Uterus (tissue), 3 donors: ENCODE measurements at regions not wholly inside any gene's neighbourhood (a gene's known extent, or its start where the extent isn't known, plus 50 kb on each side); places are given as distances from the start of the nearest gene placed in this dataset.

Experiments
- DNase-seq, 2 donors: peaks; one replicate each; pipeline ENCODE4 v3.0.0-alpha.2; 2019 to 2020
- H3K27ac ChIP-seq, 2 donors: fragments of 200-600 bp; sonication (generic); 1 replicate in 1 of 2; 2 replicates in 1 of 2; pipeline ENCODE4 v1.5.1; 2016 to 2018
- H3K27me3 ChIP-seq, 2 donors: fragments of 200-600 bp; sonication (generic); one replicate each; pipeline ENCODE4 v1.5.1; 2018 to 2019; ENCODE audit warnings: control low read depth in 1 of 2
- H3K36me3 ChIP-seq, 2 donors: fragments of 200-600 bp; sonication (generic); one replicate each; pipeline ENCODE4 v1.5.1; 2019; ENCODE audit warnings: control low read depth in 1 of 2
- H3K4me1 ChIP-seq, 2 donors: fragments of 200-600 bp; sonication (generic); one replicate each; pipeline ENCODE4 v1.5.1; 2018 to 2019; ENCODE audit warnings: control low read depth in 1 of 2
- H3K4me3 ChIP-seq, 2 donors: fragments of 200-600 bp; sonication (generic); 1 replicate in 1 of 2; 2 replicates in 1 of 2; pipeline ENCODE4 v1.5.1; 2018 to 2019; ENCODE audit warnings: mild to moderate bottlenecking in 1 of 2
- H3K9me3 ChIP-seq, 2 donors: fragments of 200-600 bp; sonication (generic); one replicate each; pipeline ENCODE4 v1.5.1; 2019; ENCODE audit warnings: control low read depth in 1 of 2
- POLR2A ChIP-seq, 2 donors: fragments of 450-650 bp; IDR thresholded peaks; one replicate each; pipeline ENCODE4 v1.6.1; 2016; ENCODE audit warnings: antibody characterized with exemption in 2 of 2, mild to moderate bottlenecking in 1 of 2, moderate library complexity in 1 of 2
- intact Hi-C: fragments of 100-400 bp; cut with DNase I; formaldehyde crosslinking; loops from one replicate; pipeline ENCODE4 v1.15.1; 2023; ENCODE audit warnings: low total_unique reads
- TF ChIP-seq, protein P1 (sequence below), 4 experiments: fragments of 200-600 bp in 2 of 4; fragments of 450-650 bp in 2 of 4; sonication (generic) in 2 of 4; IDR thresholded peaks; one replicate each; pipeline ENCODE4 v1.5.1; 2016 to 2019; ENCODE audit warnings: antibody characterized with exemption in 4 of 4, mild to moderate bottlenecking in 2 of 4, moderate library complexity in 1 of 4
- donor health status: DM: yes; HTN: yes; CAD: no.

- Histone ChIP-seq H3K9me3 (no peaks in the 10 kb centered on the region), H3K4me3 (no peak overlapping the region), H3K27ac (no peak overlapping the region), H3K36me3 (no peaks in the 10 kb centered on the region), H3K27me3 (no peaks in the 10 kb centered on the region), H3K4me1 (no peaks in the 10 kb centered on the region)
- DNase-seq: no peak
- intact Hi-C loops: no loop called here
- TF ChIP-seq, protein P1, sequence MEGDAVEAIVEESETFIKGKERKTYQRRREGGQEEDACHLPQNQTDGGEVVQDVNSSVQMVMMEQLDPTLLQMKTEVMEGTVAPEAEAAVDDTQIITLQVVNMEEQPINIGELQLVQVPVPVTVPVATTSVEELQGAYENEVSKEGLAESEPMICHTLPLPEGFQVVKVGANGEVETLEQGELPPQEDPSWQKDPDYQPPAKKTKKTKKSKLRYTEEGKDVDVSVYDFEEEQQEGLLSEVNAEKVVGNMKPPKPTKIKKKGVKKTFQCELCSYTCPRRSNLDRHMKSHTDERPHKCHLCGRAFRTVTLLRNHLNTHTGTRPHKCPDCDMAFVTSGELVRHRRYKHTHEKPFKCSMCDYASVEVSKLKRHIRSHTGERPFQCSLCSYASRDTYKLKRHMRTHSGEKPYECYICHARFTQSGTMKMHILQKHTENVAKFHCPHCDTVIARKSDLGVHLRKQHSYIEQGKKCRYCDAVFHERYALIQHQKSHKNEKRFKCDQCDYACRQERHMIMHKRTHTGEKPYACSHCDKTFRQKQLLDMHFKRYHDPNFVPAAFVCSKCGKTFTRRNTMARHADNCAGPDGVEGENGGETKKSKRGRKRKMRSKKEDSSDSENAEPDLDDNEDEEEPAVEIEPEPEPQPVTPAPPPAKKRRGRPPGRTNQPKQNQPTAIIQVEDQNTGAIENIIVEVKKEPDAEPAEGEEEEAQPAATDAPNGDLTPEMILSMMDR (IDR thresholded peaks at IDR 0.05): no peak
- TF ChIP-seq POLR2A (IDR thresholded peaks at IDR 0.05): no peak
Observed at GRCh38 chr2:196290569-196290968, 119.2 kb upstream of the STK17B start.

GRCh38 chr2:196291426-196291825, 120.0 kb upstream of the STK17B start:
- Histone ChIP-seq H3K9me3 (no peaks in the 10 kb centered on the region), H3K36me3 (no peaks in the 10 kb centered on the region), H3K4me1 (no peaks in the 10 kb centered on the region), H3K27ac (no peak overlapping the region), H3K4me3 (no peak overlapping the region), H3K27me3 (no peaks in the 10 kb centered on the region)
- intact Hi-C loops: no loop called here
- TF ChIP-seq POLR2A (IDR thresholded peaks at IDR 0.05): no peak
- TF ChIP-seq, protein P1 (IDR thresholded peaks at IDR 0.05): no peak
- DNase-seq: no peak

- no peak overlapping the region for H3K27ac ChIP-seq
- no peak for TF ChIP-seq POLR2A (IDR thresholded peaks at IDR 0.05)
- TF ChIP-seq, protein P1 (IDR thresholded peaks at IDR 0.05): no peak
- H3K27me3 ChIP-seq: no peaks in the 10 kb centered on the region
- no peaks in the 10 kb centered on the region for H3K36me3 ChIP-seq
- no peak for DNase-seq
- H3K4me1 ChIP-seq: no peaks in the 10 kb centered on the region
- no peaks in the 10 kb centered on the region for H3K9me3 ChIP-seq
- intact Hi-C loops: no loop called here
- H3K4me3 ChIP-seq: no peak overlapping the region
Observed at GRCh38 chr2:196291873-196292800, 120.8 kb upstream of the STK17B start.

GRCh38 chr2:196293751-196294515, 122.6 kb upstream of the STK17B start:
- H3K36me3 ChIP-seq: peaks cover 0 to 3% of the 10 kb centered on the region in 2 donors
- TF ChIP-seq, protein P1 (IDR thresholded peaks at IDR 0.05): no peak
- TF ChIP-seq POLR2A (IDR thresholded peaks at IDR 0.05): no peak
- intact Hi-C loops: no loop called here
- no peaks in the 10 kb centered on the region for H3K4me1 ChIP-seq
- H3K9me3 ChIP-seq: no peaks in the 10 kb centered on the region
- H3K27me3 ChIP-seq: no peaks in the 10 kb centered on the region
- DNase-seq: no peak
- no peak overlapping the region for H3K27ac ChIP-seq
- H3K4me3 ChIP-seq: no peak overlapping the region

- Histone ChIP-seq H3K27ac (no peak overlapping the region), H3K4me3 (no peak overlapping the region), H3K9me3 (no peaks in the 10 kb centered on the region), H3K36me3 (peaks cover 0 to 3% of the 10 kb centered on the region in 2 donors), H3K4me1 (no peaks in the 10 kb centered on the region), H3K27me3 (no peaks in the 10 kb centered on the region)
- DNase-seq: no peak
- TF ChIP-seq, protein P1 (IDR thresholded peaks at IDR 0.05): no peak
- TF ChIP-seq POLR2A (IDR thresholded peaks at IDR 0.05): no peak
- intact Hi-C loops: no loop called here
Observed at GRCh38 chr2:196294516-196294909, 123.1 kb upstream of the STK17B start.
